ENCODE measurements at regions not wholly inside any gene's neighbourhood (a gene's known extent, or its start where the extent isn't known, plus 50 kb on each side); places are given as distances from the start of the nearest gene placed in this dataset.
"Not testable (repeated sequence)": the region's sequence is repeated elsewhere in the genome, so short reads cannot be mapped to it uniquely, and the experiment has no call there.

GRCh38 chr6:58011954-58012600 lies 694.6 kb downstream of the PRIM2 start:
- H3K27me3 ChIP-seq; H3K9me3 ChIP-seq (ENCODE audit: low read depth); H3K27ac ChIP-seq; H3K4me1 ChIP-seq (ENCODE audit: low read depth); H3K36me3 ChIP-seq; H3K4me3 ChIP-seq; DNase-seq (ENCODE audit: low read depth in 1 of 2, low spot score in 1 of 2): not testable (repeated sequence)

- H3K36me3 ChIP-seq; H3K4me3 ChIP-seq; H3K4me1 ChIP-seq (ENCODE audit: low read depth); DNase-seq (ENCODE audit: low read depth in 1 of 2, low spot score in 1 of 2); H3K9me3 ChIP-seq (ENCODE audit: low read depth); H3K27me3 ChIP-seq; H3K27ac ChIP-seq: not testable (repeated sequence)
These were observed 699.2 kb downstream of the PRIM2 start for GRCh38 chr6:58016614-58017013.

- H3K36me3 ChIP-seq; H3K27ac ChIP-seq; H3K4me1 ChIP-seq (ENCODE audit: low read depth); H3K27me3 ChIP-seq; H3K9me3 ChIP-seq (ENCODE audit: low read depth); H3K4me3 ChIP-seq; DNase-seq (ENCODE audit: low read depth in 1 of 2, low spot score in 1 of 2): not testable (repeated sequence)
These were observed 710.8 kb downstream of the PRIM2 start for GRCh38 chr6:58028188-58028587.

GRCh38 chr6:58038213-58038612 lies 720.8 kb downstream of the PRIM2 start:
- not testable (repeated sequence) for H3K36me3 ChIP-seq

GRCh38 chr6:58046584-58046983 lies 729.2 kb downstream of the PRIM2 start:
- H3K4me3 ChIP-seq; H3K36me3 ChIP-seq; DNase-seq (ENCODE audit: low read depth in 1 of 2, low spot score in 1 of 2); H3K9me3 ChIP-seq (ENCODE audit: low read depth); H3K27ac ChIP-seq; H3K27me3 ChIP-seq; H3K4me1 ChIP-seq (ENCODE audit: low read depth): not testable (repeated sequence)

More at GRCh38 chr6:58038213-58038612, 720.8 kb downstream of the PRIM2 start:
- not testable (repeated sequence) for DNase-seq (ENCODE audit: low read depth in 1 of 2, low spot score in 1 of 2); H3K9me3 ChIP-seq (ENCODE audit: low read depth); H3K4me1 ChIP-seq (ENCODE audit: low read depth); H3K27me3 ChIP-seq; H3K27ac ChIP-seq; H3K4me3 ChIP-seq

- not testable (repeated sequence) for DNase-seq (ENCODE audit: low read depth in 1 of 2, low spot score in 1 of 2); H3K4me3 ChIP-seq; H3K4me1 ChIP-seq (ENCODE audit: low read depth); H3K9me3 ChIP-seq (ENCODE audit: low read depth); H3K27me3 ChIP-seq; H3K27ac ChIP-seq; H3K36me3 ChIP-seq
These were observed 730.0 kb downstream of the PRIM2 start for GRCh38 chr6:58047389-58047788.

- peak in 1 of 2 donors; percentile 0 for DNase-seq (ENCODE audit: low read depth in 1 of 2, low spot score in 1 of 2)
- H3K4me1 ChIP-seq (ENCODE audit: low read depth); H3K36me3 ChIP-seq; H3K4me3 ChIP-seq; H3K9me3 ChIP-seq (ENCODE audit: low read depth); H3K27me3 ChIP-seq; H3K27ac ChIP-seq: not testable (repeated sequence)
These were observed 730.4 kb downstream of the PRIM2 start for GRCh38 chr6:58047865-58048264.

- not testable (repeated sequence) for H3K36me3 ChIP-seq; DNase-seq (ENCODE audit: low read depth in 1 of 2, low spot score in 1 of 2); H3K4me3 ChIP-seq; H3K9me3 ChIP-seq (ENCODE audit: low read depth); H3K27ac ChIP-seq; H3K4me1 ChIP-seq (ENCODE audit: low read depth); H3K27me3 ChIP-seq
These were observed 738.2 kb downstream of the PRIM2 start for GRCh38 chr6:58055465-58056176.

GRCh38 chr6:58059701-58060100 lies 742.3 kb downstream of the PRIM2 start:
- H3K27ac ChIP-seq; H3K27me3 ChIP-seq; H3K4me1 ChIP-seq (ENCODE audit: low read depth); DNase-seq (ENCODE audit: low read depth in 1 of 2, low spot score in 1 of 2); H3K9me3 ChIP-seq (ENCODE audit: low read depth); H3K4me3 ChIP-seq; H3K36me3 ChIP-seq: not testable (repeated sequence)

GRCh38 chr6:58063542-58063941 lies 746.1 kb downstream of the PRIM2 start:
- not testable (repeated sequence) for H3K27ac ChIP-seq; H3K4me3 ChIP-seq; H3K27me3 ChIP-seq; DNase-seq (ENCODE audit: low read depth in 1 of 2, low spot score in 1 of 2); H3K9me3 ChIP-seq (ENCODE audit: low read depth); H3K36me3 ChIP-seq; H3K4me1 ChIP-seq (ENCODE audit: low read depth)

- H3K4me1 ChIP-seq (ENCODE audit: low read depth); H3K9me3 ChIP-seq (ENCODE audit: low read depth); H3K36me3 ChIP-seq; H3K27me3 ChIP-seq; H3K27ac ChIP-seq; H3K4me3 ChIP-seq; DNase-seq (ENCODE audit: low read depth in 1 of 2, low spot score in 1 of 2): not testable (repeated sequence)
These were observed 750.6 kb downstream of the PRIM2 start for GRCh38 chr6:58067867-58068548.
